Activated T-cell treated with anti-CD3 and anti-CD28 coated beads, Interleukin-2, amount 50 U/mL, for 4 hours (primary cell): ENCODE measurements at regions not wholly inside any gene's neighbourhood (a gene's known extent, or its start where the extent isn't known, plus 50 kb on each side); places are given as distances from the start of the nearest gene placed in this dataset.
"Not testable (repeated sequence)": the region's sequence is repeated elsewhere in the genome, so short reads cannot be mapped to it uniquely, and the experiment has no call there.

Experiments used
- ATAC-seq, 2 donors: fragments of 200-7000 bp; cut with Tn5 transposase; one replicate each; pipeline ENCODE4 v1.10.0; 2021
- DNase-seq: peaks from one replicate; pipeline ENCODE4 v3.0.0-alpha.2; 2020
- H3K27me3 Mint-ChIP-seq: one replicate; pipeline ENCODE4 v1.8.0; 2021; ENCODE audit warnings: low read depth, mixed read lengths
- H3K36me3 Mint-ChIP-seq: one replicate; pipeline ENCODE4 v1.8.0; 2022; ENCODE audit warnings: mixed read lengths; ENCODE audit not compliant: insufficient read depth
- H3K4me1 Mint-ChIP-seq: one replicate; pipeline ENCODE4 v1.8.0; 2021; ENCODE audit warnings: low read depth, mixed read lengths
- H3K4me3 Mint-ChIP-seq: one replicate; pipeline ENCODE4 v1.8.0; 2021; ENCODE audit warnings: mild to moderate bottlenecking, moderate library complexity, mixed read lengths
- H3K9me3 Mint-ChIP-seq: one replicate; pipeline ENCODE4 v1.8.0; 2021; ENCODE audit warnings: mixed read lengths

DNA sequence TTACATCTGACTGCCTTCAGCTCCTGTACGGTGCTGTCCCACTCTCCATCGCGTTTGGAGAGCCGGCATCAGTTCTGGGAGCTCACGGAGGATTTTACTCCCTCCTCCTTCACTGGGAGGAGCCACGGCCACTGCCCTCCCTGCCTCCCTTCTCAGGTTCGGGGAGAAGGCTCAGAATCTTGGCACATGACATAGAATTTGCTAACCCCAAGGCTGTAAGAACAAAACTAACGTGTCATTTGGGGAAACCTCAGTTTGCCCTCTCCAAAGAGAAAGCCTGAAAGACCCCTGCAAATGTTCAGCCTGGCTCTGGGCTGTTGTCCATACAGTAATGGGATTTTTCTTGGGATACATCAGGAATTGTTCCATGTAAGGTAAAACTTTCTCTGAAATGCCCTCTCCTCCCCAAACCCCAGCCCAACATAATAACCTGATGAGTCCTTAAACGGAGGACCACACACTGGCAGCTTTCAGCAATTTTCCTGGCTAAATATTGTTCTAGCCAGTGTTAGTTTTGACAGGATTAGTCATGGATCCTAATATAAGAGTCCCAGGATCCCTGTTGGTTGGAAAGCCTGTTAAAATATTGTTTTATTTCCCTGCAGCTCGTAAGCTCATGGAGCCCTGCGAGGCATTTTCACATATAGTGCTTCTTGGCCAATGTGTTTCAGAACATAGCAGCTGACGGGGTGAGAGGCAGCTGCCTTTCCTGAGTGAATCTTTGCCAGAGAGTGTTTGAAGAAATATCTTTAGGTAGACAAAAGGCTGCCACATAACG, 98.8 kb downstream of the RHOU start:
- Mint-ChIP-seq H3K9me3 (no peaks in the 10 kb centered on the region), H3K4me3 (no peak overlapping the region)
- no peak for ATAC-seq

DNA sequence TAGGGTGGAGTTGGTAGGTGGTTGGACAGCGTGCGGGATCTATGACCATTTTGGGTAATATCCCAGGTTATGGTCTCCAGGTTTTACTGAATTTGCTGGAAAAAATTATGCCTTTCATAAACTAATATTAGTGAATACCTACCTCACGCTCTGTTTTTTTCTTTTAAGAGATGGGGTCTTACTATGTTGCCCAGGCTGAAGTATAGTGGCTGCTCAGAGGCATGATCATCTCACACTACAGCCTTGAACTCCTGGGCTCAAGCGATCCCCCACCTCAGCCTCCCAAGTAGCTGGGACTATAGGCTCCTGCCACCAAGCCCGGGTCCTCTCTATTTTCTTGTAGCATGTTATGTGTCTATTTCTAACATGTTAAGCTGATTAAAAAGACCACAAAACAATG, 100.2 kb downstream of the RHOU start:
- Mint-ChIP-seq H3K36me3 (no peaks in the 10 kb centered on the region), H3K27me3 (peaks cover 3% of the 10 kb centered on the region), H3K4me3 (no peak overlapping the region), H3K9me3 (no peaks in the 10 kb centered on the region), H3K4me1 (peaks cover 6% of the 10 kb centered on the region)
- DNase-seq (no peak), ATAC-seq (no peak)

More for the DNA sequence above, 98.8 kb downstream of the RHOU start:
- DNase-seq = no peak
- H3K36me3 Mint-ChIP-seq = no peaks in the 10 kb centered on the region
- H3K27me3 Mint-ChIP-seq = peaks cover 3% of the 10 kb centered on the region
- H3K4me1 Mint-ChIP-seq = peaks cover 8% of the 10 kb centered on the region

DNA sequence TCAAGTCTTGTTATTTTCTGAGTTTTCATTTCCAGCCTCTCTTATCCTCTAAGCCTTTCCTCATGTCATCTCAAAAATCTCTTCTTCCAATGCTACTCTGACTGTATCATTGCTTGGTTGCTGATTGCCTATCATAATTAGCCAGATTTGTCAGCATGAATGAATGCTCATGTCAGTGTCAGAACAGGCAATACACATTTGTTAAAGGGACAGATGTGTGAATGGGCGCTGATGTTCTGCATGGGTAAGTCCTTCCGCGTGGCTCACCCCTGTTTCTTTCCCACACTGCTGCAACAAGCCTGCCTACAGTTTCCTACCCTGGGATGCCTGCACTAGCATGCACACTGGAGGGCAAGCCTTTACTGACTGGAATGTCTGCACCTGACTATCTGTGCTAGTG, 100.6 kb downstream of the RHOU start:
- peaks cover 3% of the 10 kb centered on the region for H3K27me3 Mint-ChIP-seq
- H3K9me3 Mint-ChIP-seq = no peaks in the 10 kb centered on the region
- H3K4me3 Mint-ChIP-seq = no peak overlapping the region
- H3K36me3 Mint-ChIP-seq = no peaks in the 10 kb centered on the region
- DNase-seq (no peak), ATAC-seq (no peak)
- peaks cover 5% of the 10 kb centered on the region for H3K4me1 Mint-ChIP-seq

DNA sequence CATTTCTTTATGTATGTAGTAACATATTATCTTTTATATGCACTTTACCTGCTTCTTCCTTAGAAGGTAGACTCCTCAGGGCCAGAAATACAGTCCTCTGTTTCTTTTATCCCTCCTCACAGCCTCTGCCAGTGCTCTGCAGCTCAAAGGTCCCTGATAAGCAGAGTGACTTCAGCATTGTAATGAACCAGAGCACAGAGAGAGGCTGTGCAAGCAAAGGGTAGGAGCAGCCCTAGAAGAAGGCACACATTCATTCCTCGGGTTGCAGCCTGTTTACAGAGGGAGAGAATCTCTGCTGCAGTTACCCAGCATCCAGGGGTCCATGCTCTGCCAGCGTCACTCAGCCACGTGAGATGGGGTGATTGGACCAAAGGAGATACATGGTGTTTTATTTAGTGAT, 101.1 kb downstream of the RHOU start:
- no peaks in the 10 kb centered on the region for H3K36me3 Mint-ChIP-seq
- peaks cover under 1% of the 10 kb centered on the region for H3K4me1 Mint-ChIP-seq
- H3K9me3 Mint-ChIP-seq = no peaks in the 10 kb centered on the region
- H3K4me3 Mint-ChIP-seq = no peak overlapping the region
- peaks cover 3% of the 10 kb centered on the region for H3K27me3 Mint-ChIP-seq
- ATAC-seq = no peak
- DNase-seq = no peak

DNA sequence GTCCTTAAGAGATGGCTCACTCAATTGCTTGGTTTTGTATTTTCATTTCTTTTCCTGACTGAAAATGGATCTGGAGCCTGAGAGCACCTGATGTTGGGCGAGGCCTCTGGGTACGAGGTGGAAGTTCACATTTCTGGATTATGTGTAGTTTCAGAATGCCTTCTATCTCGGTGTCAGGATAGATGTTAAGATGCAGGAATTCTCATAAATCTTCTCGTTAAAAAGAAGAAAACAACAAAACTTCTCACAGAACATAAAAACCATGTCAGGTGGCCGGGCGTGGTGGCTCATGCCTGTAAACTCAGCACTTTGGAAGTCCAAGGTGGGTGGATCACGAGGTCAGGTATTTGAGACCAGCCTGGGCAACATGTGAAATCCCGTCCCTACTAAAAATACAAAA, 101.8 kb downstream of the RHOU start:
- ATAC-seq = no peak
- Mint-ChIP-seq H3K27me3 (peaks cover 3% of the 10 kb centered on the region), H3K4me1 (no peaks in the 10 kb centered on the region), H3K36me3 (no peaks in the 10 kb centered on the region), H3K4me3 (no peak overlapping the region), H3K9me3 (no peaks in the 10 kb centered on the region)
- DNase-seq = no peak

DNA sequence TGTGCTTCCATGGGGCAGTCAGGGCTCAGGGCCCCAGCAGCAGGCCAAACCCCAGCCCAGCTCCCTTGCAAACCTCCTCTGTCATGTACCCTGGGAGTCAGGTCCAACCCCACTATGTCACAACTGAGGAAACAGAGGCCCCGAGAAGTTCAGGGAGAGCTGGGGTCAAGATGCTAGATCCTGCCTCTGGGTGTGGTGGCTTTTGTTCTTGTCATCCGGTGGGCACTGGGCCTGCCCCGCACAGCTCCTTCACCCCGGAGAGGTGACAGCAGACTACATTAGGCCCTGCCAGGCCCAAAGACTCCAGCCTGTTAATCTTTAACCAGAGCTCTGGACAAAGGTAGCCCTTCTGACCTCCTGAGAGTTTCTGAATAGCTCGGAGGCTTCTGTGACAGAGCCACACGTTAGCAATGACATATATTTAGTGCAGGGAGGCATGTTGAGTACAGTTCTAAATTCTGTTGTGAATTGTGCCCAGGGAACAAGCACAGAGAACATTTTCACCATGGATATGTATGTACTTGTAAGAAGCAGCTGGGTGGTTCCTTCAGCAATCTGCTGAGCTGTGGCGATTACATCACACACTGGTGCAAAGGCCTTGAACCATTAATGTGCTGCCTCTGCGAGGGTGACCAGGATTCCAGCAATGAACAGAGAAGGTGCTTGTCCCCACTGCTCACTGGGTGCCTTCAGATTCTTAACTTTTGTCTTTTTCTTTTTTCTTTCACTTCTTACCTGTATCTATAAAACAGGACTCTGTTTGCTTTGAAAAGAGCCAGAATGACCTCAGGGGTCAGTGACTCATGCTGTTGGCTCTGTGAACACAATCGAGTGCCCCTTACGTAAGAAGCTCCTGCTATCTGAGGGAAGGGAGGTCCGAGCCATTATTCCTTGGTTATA, 102.8 kb downstream of the RHOU start:
- no peak for DNase-seq
- H3K4me1 Mint-ChIP-seq = no peaks in the 10 kb centered on the region
- no peaks in the 10 kb centered on the region for H3K36me3 Mint-ChIP-seq
- no peak overlapping the region for H3K4me3 Mint-ChIP-seq
- ATAC-seq = no peak
- H3K9me3 Mint-ChIP-seq = peaks cover 5% of the 10 kb centered on the region
- peaks cover 3% of the 10 kb centered on the region for H3K27me3 Mint-ChIP-seq

DNA sequence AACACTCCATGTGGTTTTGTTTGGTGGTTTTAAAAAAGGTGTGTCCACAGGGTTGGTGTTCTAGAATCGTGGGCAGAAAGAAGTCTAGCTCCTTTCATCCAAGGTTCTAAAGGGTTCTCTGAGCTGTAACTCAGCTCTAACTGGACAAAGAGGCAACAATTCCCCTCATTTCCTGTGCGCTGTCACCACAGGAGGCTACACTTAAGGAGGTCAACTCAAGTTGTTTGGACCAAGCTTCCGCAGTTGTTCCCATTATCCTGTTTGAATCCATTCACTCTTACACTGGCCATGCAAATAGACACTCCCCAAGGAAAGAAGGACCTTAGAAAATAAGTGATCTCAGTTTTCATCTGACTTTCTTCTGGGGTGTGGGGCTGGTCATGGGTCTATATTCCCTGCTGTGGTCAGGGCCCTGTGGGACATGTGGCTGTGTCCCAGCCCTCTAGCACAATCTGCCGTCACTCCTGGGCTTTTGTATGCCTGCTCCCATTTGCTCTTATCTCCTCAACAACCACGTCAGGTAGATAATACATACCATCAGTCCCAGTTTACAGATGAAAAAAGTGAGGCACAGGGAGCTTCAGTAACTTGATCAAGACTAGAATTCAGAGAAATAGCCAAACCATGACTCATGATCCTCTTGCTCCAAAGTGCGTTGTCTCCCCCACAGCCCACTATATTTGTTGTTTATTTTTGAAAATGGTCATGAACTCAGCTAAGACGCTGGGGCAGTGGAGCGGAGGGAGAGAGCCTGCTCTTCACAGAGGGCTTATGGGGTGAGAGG, 103.6 kb downstream of the RHOU start:
- Mint-ChIP-seq H3K36me3 (no peaks in the 10 kb centered on the region), H3K9me3 (peaks cover 8% of the 10 kb centered on the region), H3K27me3 (peaks cover 3% of the 10 kb centered on the region), H3K4me1 (no peaks in the 10 kb centered on the region), H3K4me3 (no peak overlapping the region)
- no peak for ATAC-seq
- DNase-seq = no peak

DNA sequence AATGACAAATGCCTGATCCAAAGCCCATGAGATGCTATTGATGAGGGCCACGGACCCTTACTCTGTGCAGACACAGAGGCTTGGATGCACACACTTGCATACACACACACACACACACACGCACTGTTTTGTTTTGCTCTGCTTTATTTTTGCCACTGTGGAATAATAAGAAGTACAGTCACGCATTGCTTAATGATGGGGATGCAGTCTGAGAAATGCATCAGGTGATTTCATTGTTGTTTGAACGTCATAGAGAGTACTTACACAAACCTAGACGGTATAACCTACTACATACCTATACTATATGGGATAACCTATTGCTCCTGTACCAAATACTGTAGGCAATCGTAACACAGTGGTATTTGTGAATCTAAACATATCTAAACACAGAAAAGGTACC, 104.4 kb downstream of the RHOU start:
- Mint-ChIP-seq H3K36me3 (no peaks in the 10 kb centered on the region), H3K4me1 (no peaks in the 10 kb centered on the region), H3K4me3 (no peak overlapping the region), H3K27me3 (peaks cover 3% of the 10 kb centered on the region), H3K9me3 (peaks cover 8% of the 10 kb centered on the region)
- ATAC-seq = no peak
- DNase-seq = no peak

DNA sequence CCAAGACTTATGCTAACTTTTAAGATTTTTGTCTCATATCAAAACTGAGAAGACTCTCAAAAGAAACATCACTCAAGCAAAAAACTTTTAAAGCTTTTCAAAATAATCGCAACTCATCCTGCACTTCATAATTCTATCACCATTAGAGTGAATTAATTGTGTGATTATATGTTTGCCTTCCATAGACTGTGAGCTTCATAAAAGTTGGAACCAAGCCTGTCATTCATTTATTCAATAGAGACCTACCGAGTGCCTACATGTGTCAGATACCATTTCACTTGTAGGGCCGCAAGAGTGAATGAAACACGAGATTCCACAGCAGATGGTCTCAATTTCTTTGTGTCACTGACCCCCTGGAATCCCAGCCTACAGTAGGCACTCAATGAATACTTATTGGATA, 106.4 kb downstream of the RHOU start:
- no peak for DNase-seq
- ATAC-seq = no peak
- no peaks in the 10 kb centered on the region for H3K36me3 Mint-ChIP-seq
- no peaks in the 10 kb centered on the region for H3K4me1 Mint-ChIP-seq
- H3K9me3 Mint-ChIP-seq = peaks cover 8% of the 10 kb centered on the region
- no peak overlapping the region for H3K4me3 Mint-ChIP-seq
- H3K27me3 Mint-ChIP-seq = no peaks in the 10 kb centered on the region

DNA sequence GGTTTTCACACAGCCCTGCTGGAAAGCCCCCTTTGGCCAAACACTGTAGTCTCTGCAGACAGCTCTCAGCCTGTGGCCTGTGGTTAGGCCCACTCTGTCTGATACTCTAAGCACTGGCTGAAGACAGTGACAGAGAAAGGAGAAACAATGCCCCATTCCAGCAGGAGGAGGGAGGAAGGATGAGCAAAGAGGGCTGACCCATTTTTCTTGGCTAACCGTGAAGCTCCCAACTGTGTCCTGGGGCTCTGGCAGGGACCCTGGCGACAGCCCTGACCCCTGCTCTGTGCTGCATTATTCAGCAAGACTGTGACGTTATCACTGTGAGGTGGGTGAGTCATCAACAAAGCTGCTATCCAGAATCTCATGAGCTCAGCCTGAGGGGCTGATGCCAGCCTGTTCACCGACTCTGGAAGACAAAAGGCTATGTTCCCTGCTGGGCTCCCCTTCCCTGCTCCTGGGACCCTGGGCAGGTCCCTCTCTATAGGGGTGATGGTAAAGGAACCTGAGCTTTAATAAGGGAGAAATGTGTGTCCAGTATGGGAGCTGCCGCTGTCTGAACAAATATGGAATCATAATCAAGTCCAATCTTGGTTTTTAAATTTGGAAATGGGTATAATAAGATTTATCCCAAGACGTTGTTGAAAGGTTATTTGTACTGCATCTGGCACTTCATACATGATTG, 107.0 kb downstream of the RHOU start:
- H3K36me3 Mint-ChIP-seq = no peaks in the 10 kb centered on the region
- H3K4me3 Mint-ChIP-seq = no peak overlapping the region
- H3K4me1 Mint-ChIP-seq = no peaks in the 10 kb centered on the region
- H3K9me3 Mint-ChIP-seq = peaks cover 8% of the 10 kb centered on the region
- no peak for DNase-seq
- no peaks in the 10 kb centered on the region for H3K27me3 Mint-ChIP-seq
- peak; percentile 23 to 50 for ATAC-seq

DNA sequence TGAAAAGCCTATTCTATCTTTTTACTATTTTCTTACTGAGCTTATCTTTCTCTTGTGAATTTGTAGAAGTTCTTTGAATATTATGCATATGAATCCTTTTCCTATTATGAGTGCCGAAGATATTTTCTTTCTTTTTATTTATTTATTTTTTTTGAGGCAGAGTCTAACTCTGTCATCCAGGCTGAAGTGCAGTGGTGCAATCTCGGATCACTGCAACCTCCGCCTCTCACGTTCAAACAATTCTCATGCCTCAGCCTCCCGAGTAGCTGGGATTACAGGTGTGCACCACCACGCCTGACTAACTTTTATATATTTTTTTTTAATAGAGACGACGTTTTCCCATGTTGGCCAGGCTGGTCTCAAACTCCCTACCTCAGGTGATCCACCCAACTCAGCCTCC, 109.8 kb downstream of the RHOU start:
- no peaks in the 10 kb centered on the region for H3K4me1 Mint-ChIP-seq
- no peak overlapping the region for H3K4me3 Mint-ChIP-seq
- H3K27me3 Mint-ChIP-seq = no peaks in the 10 kb centered on the region
- ATAC-seq = no peak
- DNase-seq = no peak
- H3K9me3 Mint-ChIP-seq = peaks cover 8% of the 10 kb centered on the region
- no peaks in the 10 kb centered on the region for H3K36me3 Mint-ChIP-seq

DNA sequence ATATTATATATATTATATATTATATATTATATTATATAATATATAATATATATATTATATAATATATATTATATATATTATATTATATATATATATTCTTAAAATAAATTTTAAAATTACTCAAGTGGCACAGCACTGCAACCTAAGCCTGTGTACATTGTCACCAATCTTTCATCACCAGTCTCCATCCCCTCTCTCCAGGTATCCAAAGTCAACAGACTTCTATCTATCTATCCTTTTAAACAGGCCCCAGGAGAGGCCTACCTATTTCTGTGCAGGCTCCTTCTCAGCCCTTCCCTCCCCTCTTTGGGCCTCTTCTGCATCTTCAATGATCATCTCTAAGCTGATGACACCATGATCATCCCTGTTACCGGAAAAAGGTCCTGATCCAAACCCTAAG, 111.7 kb downstream of the RHOU start:
- no peaks in the 10 kb centered on the region for H3K4me1 Mint-ChIP-seq
- H3K4me3 Mint-ChIP-seq = no peak overlapping the region
- H3K9me3 Mint-ChIP-seq = peaks cover 8% of the 10 kb centered on the region
- no peaks in the 10 kb centered on the region for H3K36me3 Mint-ChIP-seq
- no peaks in the 10 kb centered on the region for H3K27me3 Mint-ChIP-seq
- DNase-seq = no peak
- no peak for ATAC-seq

DNA sequence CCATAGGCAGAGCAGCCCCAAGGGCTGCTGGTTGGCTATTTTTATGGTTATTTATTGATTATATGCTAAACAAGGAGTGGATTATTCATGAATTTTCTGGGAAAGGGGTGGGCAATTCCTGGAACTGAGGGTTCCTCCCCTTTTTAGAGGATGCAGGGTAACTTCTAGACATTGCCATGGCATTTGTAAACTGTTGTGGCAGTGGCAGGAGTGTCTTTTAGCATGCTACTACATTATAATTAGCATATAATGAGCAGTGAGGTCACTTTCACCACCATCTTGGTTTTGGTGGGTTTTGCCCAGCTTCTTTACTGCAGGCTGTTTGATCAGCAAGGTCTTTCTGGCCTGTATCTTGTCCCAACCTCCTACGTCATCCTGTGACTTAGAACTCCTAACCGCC, 112.2 kb downstream of the RHOU start:
- not testable (repeated sequence) for ATAC-seq, H3K36me3 Mint-ChIP-seq, H3K4me3 Mint-ChIP-seq, DNase-seq, H3K9me3 Mint-ChIP-seq, H3K27me3 Mint-ChIP-seq, H3K4me1 Mint-ChIP-seq

DNA sequence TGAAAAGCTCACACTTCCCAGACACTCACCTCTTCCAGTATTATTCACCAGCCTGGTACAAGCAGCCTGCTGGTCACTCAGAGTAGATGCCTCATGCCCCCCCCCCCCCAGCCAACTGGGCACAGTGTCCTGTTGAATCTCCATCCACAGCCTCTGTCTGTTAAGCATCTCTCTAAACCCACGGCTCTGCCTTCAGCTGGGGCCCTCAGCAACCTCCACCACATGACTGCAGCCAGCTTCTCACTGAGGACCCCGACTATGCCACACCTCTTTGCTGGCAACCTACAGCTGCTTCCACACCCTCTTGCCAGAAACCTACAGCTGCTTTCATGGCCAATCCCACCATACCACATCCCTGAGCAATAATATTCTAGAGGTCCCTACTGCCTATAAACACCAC, 113.1 kb downstream of the RHOU start:
- ATAC-seq = no peak
- Mint-ChIP-seq H3K36me3 (no peaks in the 10 kb centered on the region), H3K4me3 (no peak overlapping the region)

More for the DNA sequence above, 113.1 kb downstream of the RHOU start:
- no peaks in the 10 kb centered on the region for H3K4me1 Mint-ChIP-seq
- no peak for DNase-seq
- H3K27me3 Mint-ChIP-seq = no peaks in the 10 kb centered on the region
- H3K9me3 Mint-ChIP-seq = peaks cover 1% of the 10 kb centered on the region
